Vagina (tissue), 2 donors: ENCODE measurements at regions not wholly inside any gene's neighbourhood (a gene's known extent, or its start where the extent isn't known, plus 50 kb on each side); places are given as distances from the start of the nearest gene placed in this dataset.

Experiments
- DNase-seq, 2 donors: peaks; one replicate each; pipeline ENCODE4 v3.0.0-alpha.2; 2017; ENCODE audit errors: extremely low spot score in 2 of 2
- H3K27ac ChIP-seq: fragments of 200-600 bp; sonication (generic); one replicate; pipeline ENCODE4 v1.5.1; 2019
- H3K27me3 ChIP-seq: fragments of 200-600 bp; sonication (generic); one replicate; pipeline ENCODE4 v1.5.1; 2019
- H3K36me3 ChIP-seq, 2 donors: fragments of 200-600 bp; sonication (generic); one replicate each; pipeline ENCODE4 v1.5.1; 2017 to 2019
- H3K4me1 ChIP-seq: fragments of 200-600 bp; sonication (generic); one replicate; pipeline ENCODE4 v1.5.1; 2019
- H3K4me3 ChIP-seq, 2 donors: fragments of 200-600 bp; sonication (generic); 1 replicate in 1 of 2; 2 replicates in 1 of 2; pipeline ENCODE4 v1.5.1; 2016 to 2019
- H3K9me3 ChIP-seq: fragments of 200-600 bp; sonication (generic); one replicate; pipeline ENCODE4 v1.5.1; 2019
- CTCF ChIP-seq, 3 experiments: fragments of 450-650 bp in 2 of 3; fragments of 200-600 bp in 1 of 3; sonication (generic) in 1 of 3; IDR thresholded peaks; one replicate each; pipeline ENCODE4 v1.5.1; 2017 to 2019; ENCODE audit warnings: antibody characterized with exemption in 3 of 3, mild to moderate bottlenecking in 2 of 3, moderate library complexity in 2 of 3
- POLR2A ChIP-seq, 2 donors: fragments of 450-650 bp; IDR thresholded peaks; one replicate each; pipeline ENCODE4 v1.6.1; 2017; ENCODE audit warnings: antibody characterized with exemption in 2 of 2, mild to moderate bottlenecking in 2 of 2, moderate library complexity in 2 of 2
- POLR2AphosphoS5 ChIP-seq, 2 donors: sonication (generic); formaldehyde crosslinking; IDR thresholded peaks; one replicate each; pipeline ENCODE4 v1.9.0; 2017; ENCODE audit warnings: antibody characterized with exemption in 2 of 2, mild to moderate bottlenecking in 2 of 2, low read depth in 1 of 2; ENCODE audit not compliant: insufficient read depth in 1 of 2
- intact Hi-C: fragments of 100-400 bp; cut with DNase I; formaldehyde crosslinking; loops from one replicate; pipeline ENCODE4 v1.15.1; 2023

GRCh38 chr18:41532344-41533086 lies 422.5 kb upstream of the PIK3C3 start:
- no peak for DNase-seq
- no peak overlapping the region for H3K4me3 ChIP-seq
- H3K4me1 ChIP-seq: no peaks in the 10 kb centered on the region
- TF ChIP-seq POLR2AphosphoS5 (IDR thresholded peaks at IDR 0.05; ENCODE audit: insufficient read depth in 1 of 2, low read depth in 1 of 2): no peak
- no peak for TF ChIP-seq CTCF (IDR thresholded peaks at IDR 0.05)
- TF ChIP-seq POLR2A (IDR thresholded peaks at IDR 0.05): no peak
- H3K27ac ChIP-seq: no peak overlapping the region
- intact Hi-C loops: no loop called here
- H3K9me3 ChIP-seq: no peaks in the 10 kb centered on the region
- no peaks in the 10 kb centered on the region for H3K27me3 ChIP-seq
- H3K36me3 ChIP-seq: no peaks in the 10 kb centered on the region

- H3K36me3 ChIP-seq: no peaks in the 10 kb centered on the region
- no peaks in the 10 kb centered on the region for H3K27me3 ChIP-seq
- DNase-seq: no peak
- intact Hi-C loops: no loop called here
- TF ChIP-seq POLR2A (IDR thresholded peaks at IDR 0.05) (no peak), CTCF (IDR thresholded peaks at IDR 0.05) (no peak), POLR2AphosphoS5 (IDR thresholded peaks at IDR 0.05; ENCODE audit: insufficient read depth in 1 of 2, low read depth in 1 of 2) (no peak)
- H3K4me3 ChIP-seq: no peak overlapping the region
- H3K27ac ChIP-seq: no peak overlapping the region
- H3K9me3 ChIP-seq: no peaks in the 10 kb centered on the region
- no peaks in the 10 kb centered on the region for H3K4me1 ChIP-seq
Measured at GRCh38 chr18:41530970-41531369, 424.1 kb upstream of the PIK3C3 start.

- no peaks in the 10 kb centered on the region for H3K9me3 ChIP-seq
- no peak for TF ChIP-seq CTCF (IDR thresholded peaks at IDR 0.05)
- TF ChIP-seq POLR2A (IDR thresholded peaks at IDR 0.05): no peak
- no peak for TF ChIP-seq POLR2AphosphoS5 (IDR thresholded peaks at IDR 0.05; ENCODE audit: insufficient read depth in 1 of 2, low read depth in 1 of 2)
- H3K4me3 ChIP-seq: no peak overlapping the region
- H3K27me3 ChIP-seq: no peaks in the 10 kb centered on the region
- intact Hi-C loops: no loop called here
- H3K27ac ChIP-seq: no peak overlapping the region
- no peaks in the 10 kb centered on the region for H3K36me3 ChIP-seq
- DNase-seq: no peak
- no peaks in the 10 kb centered on the region for H3K4me1 ChIP-seq
Measured at GRCh38 chr18:41529093-41529492, 425.9 kb upstream of the PIK3C3 start.

- no peak for TF ChIP-seq POLR2AphosphoS5 (IDR thresholded peaks at IDR 0.05; ENCODE audit: insufficient read depth in 1 of 2, low read depth in 1 of 2)
- intact Hi-C loops: no loop called here
- Histone ChIP-seq H3K4me1 (no peaks in the 10 kb centered on the region), H3K9me3 (no peaks in the 10 kb centered on the region), H3K36me3 (no peaks in the 10 kb centered on the region), H3K27ac (no peak overlapping the region), H3K27me3 (no peaks in the 10 kb centered on the region), H3K4me3 (no peak overlapping the region)
- DNase-seq: no peak
Measured at GRCh38 chr18:41526054-41526453, 429.0 kb upstream of the PIK3C3 start.

- Histone ChIP-seq H3K36me3 (no peaks in the 10 kb centered on the region), H3K4me3 (no peak overlapping the region), H3K27me3 (no peaks in the 10 kb centered on the region), H3K27ac (no peak overlapping the region), H3K4me1 (no peaks in the 10 kb centered on the region), H3K9me3 (no peaks in the 10 kb centered on the region)
- no peak for DNase-seq
- TF ChIP-seq CTCF (IDR thresholded peaks at IDR 0.05): no peak
- no peak for TF ChIP-seq POLR2AphosphoS5 (IDR thresholded peaks at IDR 0.05; ENCODE audit: insufficient read depth in 1 of 2, low read depth in 1 of 2)
- no peak for TF ChIP-seq POLR2A (IDR thresholded peaks at IDR 0.05)
- intact Hi-C loops: no loop called here
Measured at GRCh38 chr18:41524674-41525470, 430.2 kb upstream of the PIK3C3 start.
